GM12892 (cell line): ENCODE measurements at regions not wholly inside any gene's neighbourhood (a gene's known extent, or its start where the extent isn't known, plus 50 kb on each side); places are given as distances from the start of the nearest gene placed in this dataset.

Source experiments
- POLR2A ChIP-seq: IDR thresholded peaks from 2 replicates; pipeline ENCODE4 v1.6.1; 2011; ENCODE audit warnings: low read depth, low read length, control low read depth
- POLR2AphosphoS5 ChIP-seq: IDR thresholded peaks from 2 replicates; pipeline ENCODE4 v1.6.1; 2011; ENCODE audit warnings: low read depth, low read length, control low read depth
- TAF1 ChIP-seq: IDR thresholded peaks from 2 replicates; pipeline ENCODE4 v1.6.1; 2011; ENCODE audit warnings: low read depth, mild to moderate bottlenecking, control low read depth, low read length, borderline replicate concordance

GRCh38 chr4:54516556-54517215, 141.1 kb upstream of the KIT start:
- TF ChIP-seq POLR2AphosphoS5 (no peak), POLR2A (no peak), TAF1 (no peak)
